ENCODE measurements at regions not wholly inside any gene's neighbourhood (a gene's known extent, or its start where the extent isn't known, plus 50 kb on each side); places are given as distances from the start of the nearest gene placed in this dataset.

- TF ChIP-seq CHD7 (IDR thresholded peaks at IDR 0.05; ENCODE audit: insufficient replicate concordance, low read length) (no peak), RXRA (IDR thresholded peaks at IDR 0.05; ENCODE audit: insufficient read depth, low read depth, low read length) (no peak), ASH2L (IDR thresholded peaks at IDR 0.05; ENCODE audit: low read length) (no peak), MAX (IDR thresholded peaks at IDR 0.05) (no peak), TEAD4 (IDR thresholded peaks at IDR 0.05; ENCODE audit: low read depth, low read length) (no peak), CHD2 (IDR thresholded peaks at IDR 0.05; ENCODE audit: low read length) (no peak), TBP (IDR thresholded peaks at IDR 0.05; ENCODE audit: low read depth, low read length) (no peak), FOSL1 (IDR thresholded peaks at IDR 0.05; ENCODE audit: insufficient read depth, low read depth, low read length) (no peak), JUN (IDR thresholded peaks at IDR 0.05; ENCODE audit: low read depth, low read length) (no peak), KDM1A (IDR thresholded peaks at IDR 0.05; ENCODE audit: borderline replicate concordance, low read length) (no peak), KDM4A (IDR thresholded peaks at IDR 0.05; ENCODE audit: low read depth, low read length, severe bottlenecking) (no peak), RBBP5 (IDR thresholded peaks at IDR 0.05; ENCODE audit: borderline replicate concordance, low read depth, low read length) (no peak), SUZ12 (IDR thresholded peaks at IDR 0.05; ENCODE audit: low read length) (no peak)
These were observed 126.5 kb downstream of the HHIPL2 start (continued) for GRCh38 chr1:222421380-222421779.

Data from H1 (cell line).